Fibroblast of pulmonary artery (primary cell): ENCODE measurements at regions not wholly inside any gene's neighbourhood (a gene's known extent, or its start where the extent isn't known, plus 50 kb on each side); places are given as distances from the start of the nearest gene placed in this dataset.

Experiments
- DNase-seq: peaks from one replicate; pipeline ENCODE4 v3.0.0-alpha.2; 2010; ENCODE audit warnings: low read depth
- H3K4me3 ChIP-seq: replicated peaks from 2 replicates; pipeline ENCODE4 v1.5.1; 2011; ENCODE audit warnings: low read depth, mild to moderate bottlenecking, control low read depth, low read length, moderate library complexity
- TF ChIP-seq, protein P1 (sequence below): IDR thresholded peaks from 2 replicates; pipeline ENCODE4 v1.5.1; 2011; ENCODE audit warnings: mild to moderate bottlenecking, control low read depth, low read length, inconsistent platforms; ENCODE audit errors: missing control alignments

DNA sequence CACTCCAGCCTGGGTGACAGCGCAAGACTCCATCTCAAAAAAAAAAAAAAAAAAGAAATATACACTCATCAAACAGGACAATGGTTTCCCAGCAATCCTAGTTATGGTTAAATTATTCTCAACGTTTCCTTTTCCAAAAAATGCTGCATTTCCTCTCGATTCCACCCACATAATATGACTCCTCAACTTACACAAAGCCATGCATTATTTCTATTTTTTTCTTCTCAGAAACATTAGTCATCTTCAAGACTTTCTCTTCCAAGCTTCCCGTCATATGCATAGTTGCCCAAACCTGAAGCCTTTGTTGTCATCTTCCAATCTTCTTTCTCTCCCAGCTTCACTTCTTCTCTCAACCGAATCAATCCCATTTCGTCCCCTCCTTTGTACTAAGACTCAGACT, 61.4 kb upstream of the RANBP6 start:
- TF ChIP-seq, protein P1, sequence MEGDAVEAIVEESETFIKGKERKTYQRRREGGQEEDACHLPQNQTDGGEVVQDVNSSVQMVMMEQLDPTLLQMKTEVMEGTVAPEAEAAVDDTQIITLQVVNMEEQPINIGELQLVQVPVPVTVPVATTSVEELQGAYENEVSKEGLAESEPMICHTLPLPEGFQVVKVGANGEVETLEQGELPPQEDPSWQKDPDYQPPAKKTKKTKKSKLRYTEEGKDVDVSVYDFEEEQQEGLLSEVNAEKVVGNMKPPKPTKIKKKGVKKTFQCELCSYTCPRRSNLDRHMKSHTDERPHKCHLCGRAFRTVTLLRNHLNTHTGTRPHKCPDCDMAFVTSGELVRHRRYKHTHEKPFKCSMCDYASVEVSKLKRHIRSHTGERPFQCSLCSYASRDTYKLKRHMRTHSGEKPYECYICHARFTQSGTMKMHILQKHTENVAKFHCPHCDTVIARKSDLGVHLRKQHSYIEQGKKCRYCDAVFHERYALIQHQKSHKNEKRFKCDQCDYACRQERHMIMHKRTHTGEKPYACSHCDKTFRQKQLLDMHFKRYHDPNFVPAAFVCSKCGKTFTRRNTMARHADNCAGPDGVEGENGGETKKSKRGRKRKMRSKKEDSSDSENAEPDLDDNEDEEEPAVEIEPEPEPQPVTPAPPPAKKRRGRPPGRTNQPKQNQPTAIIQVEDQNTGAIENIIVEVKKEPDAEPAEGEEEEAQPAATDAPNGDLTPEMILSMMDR = no peak
- peak; percentile 81 for DNase-seq
- H3K4me3 ChIP-seq = no peak overlapping the region

DNA sequence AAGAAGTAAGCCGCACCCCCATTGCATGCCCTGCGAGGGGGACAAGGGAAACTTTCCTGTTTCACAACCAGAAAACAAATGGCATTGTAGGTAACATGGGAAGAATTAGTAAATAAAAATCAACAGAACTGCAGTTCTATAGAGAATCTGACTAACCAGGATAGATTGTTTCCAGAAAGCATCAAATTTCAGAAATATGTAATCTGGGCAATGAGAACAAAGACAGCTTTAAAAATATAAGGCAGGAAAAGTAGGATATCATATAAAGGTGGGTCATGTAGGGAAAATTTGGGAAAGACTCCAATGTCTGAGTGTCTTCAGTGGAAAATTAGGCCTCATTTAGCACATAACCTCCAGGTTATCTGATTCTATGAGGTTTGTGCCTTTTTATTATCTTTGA, 58.3 kb upstream of the RANBP6 start:
- no peak overlapping the region for H3K4me3 ChIP-seq
- no peak for DNase-seq
- TF ChIP-seq, protein P1 = no peak

DNA sequence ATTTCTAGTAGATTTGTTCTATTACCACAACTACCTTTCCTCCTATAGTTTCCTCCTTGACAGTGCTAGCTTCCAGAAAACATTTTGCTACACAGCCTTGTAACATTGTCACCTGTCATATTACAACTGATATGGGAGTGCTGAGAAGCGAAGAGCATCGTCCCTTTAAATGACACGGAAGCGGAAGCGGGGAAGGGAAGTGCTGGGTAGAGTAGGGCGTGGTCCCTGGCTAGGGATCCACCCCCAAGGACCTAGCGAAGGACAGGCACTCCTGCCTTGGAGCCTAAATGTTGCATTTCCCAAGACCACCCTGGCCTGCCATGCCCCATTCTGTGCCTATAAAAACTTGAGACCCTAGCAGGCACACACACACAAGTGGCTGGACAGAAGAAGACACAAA, 57.4 kb upstream of the RANBP6 start:
- TF ChIP-seq, protein P1 = no peak
- DNase-seq = no peak
- no peak overlapping the region for H3K4me3 ChIP-seq

DNA sequence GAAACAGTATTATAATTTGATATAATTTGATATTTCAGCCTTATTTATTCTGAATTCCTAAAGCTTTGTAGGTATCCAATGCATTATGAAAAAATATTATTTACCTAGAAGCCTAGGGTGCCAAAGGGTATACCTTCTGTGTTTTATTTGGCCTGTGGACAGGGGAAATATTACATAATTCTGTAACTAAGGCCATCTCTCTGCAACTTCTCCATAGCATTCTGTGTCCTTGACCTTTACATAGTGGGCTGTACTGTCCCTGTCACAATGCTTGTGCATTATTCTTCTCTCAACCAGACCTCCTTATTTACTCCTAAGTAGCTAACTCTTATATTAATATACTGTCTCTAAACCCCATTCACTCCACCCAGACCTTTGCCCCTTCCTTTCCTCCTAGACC, 57.0 kb upstream of the RANBP6 start:
- H3K4me3 ChIP-seq = no peak overlapping the region
- TF ChIP-seq, protein P1 = no peak
- no peak for DNase-seq

DNA sequence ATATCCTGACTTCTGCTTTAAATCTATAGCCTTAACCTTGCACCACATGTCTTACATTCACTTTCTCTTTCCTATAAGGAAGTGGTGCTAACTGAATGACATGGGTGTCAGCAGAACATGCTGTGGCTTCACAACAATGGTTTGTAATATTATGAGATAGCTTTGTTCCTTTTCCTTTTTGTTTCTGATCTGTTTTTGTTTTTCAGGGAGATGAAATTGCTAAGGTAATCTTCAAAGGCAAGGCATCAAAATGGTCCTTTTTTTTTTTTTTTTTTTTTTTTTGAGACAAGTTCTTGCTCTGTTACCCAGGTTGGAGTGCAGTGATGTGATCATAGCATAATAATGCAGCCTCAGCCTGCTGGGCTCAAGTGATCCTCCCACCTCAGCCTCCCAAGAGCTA, 53.6 kb upstream of the RANBP6 start:
- no peak overlapping the region for H3K4me3 ChIP-seq
- no peak for DNase-seq
- TF ChIP-seq, protein P1 = no peak

DNA sequence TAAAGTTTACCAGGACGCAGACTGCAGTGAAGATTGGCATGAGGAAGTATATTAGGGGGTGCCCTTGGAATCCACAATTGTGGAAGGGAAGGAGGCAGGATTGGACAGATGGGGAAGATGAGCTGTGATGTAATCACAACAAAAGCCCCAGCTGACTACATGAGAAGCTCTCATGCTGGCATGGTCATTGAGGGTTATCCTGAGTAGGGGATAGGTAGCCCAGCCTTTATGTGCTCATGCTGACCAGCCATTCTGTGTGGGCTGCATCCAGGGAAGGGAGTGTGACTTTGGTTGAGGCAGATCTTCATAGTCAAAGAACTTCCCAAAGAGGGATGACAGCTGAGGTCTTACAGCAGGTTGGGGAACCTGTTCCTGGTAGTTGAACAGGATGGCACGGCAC, 52.0 kb upstream of the RANBP6 start:
- no peak overlapping the region for H3K4me3 ChIP-seq
- TF ChIP-seq, protein P1 = no peak
- DNase-seq = no peak
